GM19240 (cell line): ENCODE measurements at regions not wholly inside any gene's neighbourhood (a gene's known extent, or its start where the extent isn't known, plus 50 kb on each side); places are given as distances from the start of the nearest gene placed in this dataset.

ENCODE experiments used
- DNase-seq: peaks from one replicate; pipeline ENCODE4 v3.0.0; 2011; ENCODE audit warnings: low spot score; ENCODE audit not compliant: insufficient read length

GRCh38 chr2:64367444-64368232 is 86.3 kb upstream of the LGALSL start:
- DNase-seq: no peak

DNA sequence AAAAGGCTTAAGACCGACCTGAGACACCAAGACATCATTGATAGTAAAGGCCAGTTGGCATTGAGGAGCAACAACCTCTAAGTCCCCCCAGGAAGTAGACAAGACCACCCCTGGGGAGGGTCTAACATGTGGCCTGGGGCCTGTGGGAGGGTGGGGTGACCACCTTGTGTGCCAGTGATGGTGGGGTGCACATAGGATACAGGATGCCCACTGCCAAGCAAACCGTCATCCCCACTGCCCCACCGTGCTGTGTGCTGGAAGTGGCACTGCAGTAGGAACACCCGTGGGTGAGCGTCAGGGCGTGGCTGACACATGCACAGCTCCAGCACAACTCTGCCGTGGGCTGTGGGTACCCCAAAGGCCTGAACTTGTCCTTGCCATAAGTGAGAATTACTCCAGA is 84.3 kb upstream of the LGALSL start:
- no peak for DNase-seq

- DNase-seq: no peak
Observed at GRCh38 chr2:64371727-64372126, 82.2 kb upstream of the LGALSL start.

GRCh38 chr2:64374686-64375085 is 79.3 kb upstream of the LGALSL start:
- DNase-seq: no peak

DNA sequence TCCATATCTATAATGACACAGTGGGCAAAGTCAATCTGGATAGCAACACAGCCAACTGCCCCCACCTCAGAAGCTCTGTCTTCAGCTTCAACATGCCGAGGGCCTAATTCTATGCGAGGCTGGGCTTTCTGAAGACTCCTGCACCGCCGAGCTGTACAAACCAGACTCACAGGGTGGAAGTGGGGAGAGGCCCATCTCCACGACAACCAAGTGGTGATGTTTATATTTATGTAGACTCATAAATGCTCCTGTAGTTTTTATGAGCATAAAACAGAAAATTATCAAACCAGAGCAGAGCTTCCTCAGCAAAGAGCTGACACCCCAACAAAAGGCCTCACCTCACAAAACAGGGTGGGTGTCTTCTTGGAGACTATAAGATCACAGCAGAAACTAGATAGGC is 77.0 kb upstream of the LGALSL start:
- no peak for DNase-seq

GRCh38 chr2:64379186-64379585 is 74.8 kb upstream of the LGALSL start:
- no peak for DNase-seq

DNA sequence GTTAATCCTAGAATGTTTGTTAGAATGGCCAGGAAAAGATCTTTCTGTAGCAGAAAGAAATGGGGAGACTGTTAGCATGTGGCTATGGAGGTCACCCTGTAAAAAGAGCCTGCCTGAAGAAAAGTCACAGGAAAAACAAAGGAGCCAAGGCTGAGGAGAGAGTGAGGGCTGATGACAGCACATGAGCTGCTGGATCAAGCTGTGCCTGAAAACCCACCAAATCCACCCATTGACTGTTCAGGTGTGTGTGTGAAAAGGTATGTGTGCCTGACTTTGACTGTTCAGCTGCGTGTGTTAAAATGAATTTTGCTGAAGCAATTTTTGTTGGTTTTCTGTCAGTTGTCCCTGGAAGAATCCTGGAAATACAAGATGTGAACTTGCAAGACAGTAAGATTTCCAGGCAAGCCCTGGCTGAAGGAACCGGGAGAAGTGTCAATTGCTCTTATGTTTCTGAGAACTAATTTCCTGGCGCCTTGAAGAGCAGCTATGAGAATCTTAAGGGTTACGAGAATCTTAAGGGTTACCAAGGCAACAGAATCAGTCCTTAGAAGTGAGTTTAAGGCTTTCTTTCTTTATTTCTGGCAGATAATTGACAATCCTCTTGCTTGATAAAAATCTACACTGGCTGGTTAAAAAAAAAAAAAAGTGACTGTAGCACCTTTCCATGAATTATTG is 73.0 kb upstream of the LGALSL start:
- no peak for DNase-seq

DNA sequence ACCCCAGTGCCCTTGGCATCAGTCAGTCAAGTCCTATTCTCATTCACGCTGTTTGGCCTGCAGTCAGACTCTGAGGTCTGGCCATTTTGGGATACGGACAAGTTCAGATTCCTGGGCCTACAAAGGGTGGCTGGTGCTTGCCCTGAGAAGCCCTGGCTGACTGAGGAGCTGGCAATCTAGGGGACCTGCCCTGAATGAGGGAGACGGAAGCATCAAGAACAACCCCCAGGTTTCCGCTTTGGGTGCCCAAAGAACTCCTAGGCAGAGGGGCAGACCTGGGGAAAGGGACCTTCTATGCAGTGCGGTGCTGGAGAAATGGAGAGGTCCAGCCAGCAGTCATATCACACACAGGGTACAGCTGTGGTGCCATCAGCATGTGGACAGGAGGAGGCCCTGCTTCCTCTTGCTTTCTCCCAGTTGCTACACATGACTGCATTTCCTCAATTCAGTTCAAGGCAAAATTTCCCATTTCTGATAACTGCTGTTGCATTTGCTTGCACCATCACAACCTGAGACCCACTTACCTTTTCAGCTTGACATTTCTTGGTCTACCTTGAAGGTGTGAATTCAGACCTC is 70.9 kb upstream of the LGALSL start:
- no peak for DNase-seq

DNA sequence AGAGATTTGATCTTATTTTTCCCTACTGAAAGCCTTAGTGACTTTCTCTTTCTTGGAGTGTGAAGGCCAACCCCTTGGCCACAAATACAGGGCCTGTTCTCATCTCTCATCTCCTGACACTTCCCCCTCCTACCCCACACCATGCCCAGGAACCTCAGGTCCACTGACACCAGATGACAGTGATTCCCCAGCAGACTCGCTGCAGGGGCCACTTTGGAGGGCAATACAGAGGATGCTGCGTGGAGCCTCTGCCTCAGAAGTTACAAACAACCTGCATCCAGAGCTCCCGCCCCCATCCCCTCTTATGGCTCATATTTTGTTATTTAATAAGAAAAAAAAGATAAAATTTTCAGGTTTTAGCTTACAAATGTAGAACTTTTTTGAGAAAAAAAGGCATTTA is 70.1 kb upstream of the LGALSL start:
- no peak for DNase-seq

DNA sequence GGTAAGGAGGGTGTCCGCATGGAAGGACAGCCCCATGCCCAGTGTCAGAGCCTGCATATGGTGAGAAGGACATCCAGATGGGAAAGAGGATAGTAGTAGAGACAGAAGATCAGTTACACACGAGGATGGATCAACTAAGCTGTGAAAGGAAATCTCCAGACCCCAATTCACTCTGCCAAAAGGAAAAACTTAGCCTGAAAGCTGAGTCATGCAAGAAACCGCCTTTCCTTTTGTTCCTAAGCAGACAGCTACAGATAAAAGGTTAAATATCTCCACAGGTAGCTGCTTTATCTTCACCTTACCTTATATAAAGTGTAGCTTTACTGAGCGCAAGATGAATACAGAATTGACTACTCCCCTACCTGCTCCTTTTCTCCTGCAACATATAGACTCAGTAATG is 67.3 kb upstream of the LGALSL start:
- DNase-seq: no peak

- no peak for DNase-seq
Observed at GRCh38 chr2:64390586-64390985, 63.4 kb upstream of the LGALSL start.

- DNase-seq: no peak
Observed at GRCh38 chr2:64391424-64391823, 62.5 kb upstream of the LGALSL start.

- no peak for DNase-seq
Observed at GRCh38 chr2:64391940-64392339, 62.0 kb upstream of the LGALSL start.

DNA sequence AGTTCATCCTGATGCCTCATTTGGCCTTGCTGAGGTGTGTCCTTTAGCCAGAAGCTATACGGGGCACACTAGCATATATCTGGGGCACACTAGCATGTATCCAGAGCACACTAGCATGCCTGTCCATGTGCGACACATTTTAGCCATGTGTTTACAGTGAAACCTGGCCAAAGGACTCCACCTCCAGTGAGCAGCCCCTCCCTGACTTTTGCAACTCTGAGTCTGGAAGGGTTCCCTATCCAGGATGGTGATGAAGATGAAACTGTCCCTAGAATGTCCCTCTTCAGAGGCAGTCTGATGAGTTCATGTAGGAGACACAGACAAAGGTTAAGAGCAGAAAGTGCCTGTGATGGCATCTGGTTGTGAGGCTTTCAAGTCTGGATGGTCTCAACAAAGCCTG is 61.4 kb upstream of the LGALSL start:
- DNase-seq: no peak

DNA sequence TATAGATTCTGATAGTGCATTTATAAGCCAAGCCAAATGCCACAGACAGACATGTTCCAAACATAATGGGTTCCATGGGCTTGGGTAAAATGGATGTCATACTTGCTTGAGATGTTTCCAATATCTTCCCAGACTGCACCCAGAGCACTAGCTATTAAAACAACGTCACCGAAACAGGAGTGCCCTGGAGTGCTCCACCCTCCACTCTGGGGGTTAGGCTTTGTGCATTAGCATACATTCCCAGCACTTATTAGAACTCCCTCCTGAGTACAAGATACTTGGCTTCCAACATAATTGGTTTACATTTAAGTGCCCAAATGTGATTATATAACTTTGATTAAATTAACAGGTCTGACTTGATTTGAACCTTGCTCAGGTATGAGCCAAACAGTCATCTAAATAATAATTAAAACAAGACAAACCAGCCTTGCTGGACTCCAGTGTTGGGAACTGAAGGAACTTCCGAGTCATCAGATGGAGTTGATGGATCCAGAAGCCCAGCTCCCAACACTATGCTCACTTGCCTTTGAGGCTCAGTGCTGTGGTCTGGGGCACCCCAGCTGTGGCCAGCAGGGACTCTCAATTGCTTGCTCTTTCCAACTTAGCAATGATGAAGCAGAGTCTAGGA is 60.5 kb upstream of the LGALSL start:
- no peak for DNase-seq

DNA sequence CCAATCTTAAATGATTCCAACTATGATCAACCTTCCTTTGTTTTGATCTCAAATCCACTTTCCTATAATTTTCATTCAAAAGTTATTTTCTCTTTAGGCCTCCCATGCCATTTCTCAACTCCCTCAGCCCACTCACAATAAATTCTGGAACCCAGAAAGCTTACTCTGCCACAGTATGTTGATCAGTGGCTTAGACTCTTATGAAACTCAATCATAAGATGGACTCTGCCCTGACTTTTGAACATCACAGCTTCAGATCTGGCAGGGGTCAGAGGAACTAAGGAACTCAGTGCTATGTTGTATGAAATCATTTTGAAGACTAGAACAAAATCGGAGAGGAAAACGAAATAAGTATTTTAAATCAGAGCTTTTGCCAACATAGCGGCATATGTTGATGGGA is 59.8 kb upstream of the LGALSL start:
- no peak for DNase-seq

DNA sequence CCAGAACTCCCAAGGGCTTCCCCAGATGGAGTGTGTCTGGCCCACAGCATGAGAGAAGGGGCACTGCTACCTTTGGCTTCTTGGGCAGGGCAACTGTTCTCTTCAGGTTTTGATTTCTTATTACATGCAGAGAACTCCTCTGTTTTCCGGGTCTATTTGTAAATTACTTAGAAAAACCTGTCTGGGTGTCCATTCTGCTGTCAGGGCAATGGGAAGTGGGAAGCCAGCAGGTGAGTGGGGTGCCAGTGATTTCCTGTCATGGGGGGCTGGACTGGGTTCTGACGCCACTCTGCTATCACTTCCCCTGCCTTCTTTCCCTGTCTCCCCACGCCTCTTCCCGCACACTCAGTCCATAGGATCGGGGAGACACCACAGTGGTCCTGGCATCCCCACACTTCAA is 58.0 kb upstream of the LGALSL start:
- no peak for DNase-seq

DNA sequence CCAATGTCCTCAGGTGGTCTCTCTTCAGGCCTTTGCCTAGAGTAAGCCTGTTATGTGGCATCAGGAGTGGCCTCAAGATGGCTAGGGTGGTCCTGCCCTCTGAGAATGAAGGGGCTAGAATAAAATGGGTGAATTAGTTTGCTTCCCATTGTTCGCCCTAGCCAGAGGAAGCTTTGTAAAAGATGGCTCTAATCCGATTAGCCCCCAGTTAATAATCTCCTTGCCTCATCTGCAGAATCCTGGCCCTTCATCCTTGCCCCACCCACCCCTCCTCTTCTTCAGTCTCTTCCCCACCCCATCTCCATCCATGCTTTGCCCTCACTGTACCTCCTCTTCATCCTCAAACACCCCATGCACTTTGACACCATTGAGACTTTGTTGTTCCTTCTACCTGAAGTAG is 57.4 kb upstream of the LGALSL start:
- DNase-seq: no peak

DNA sequence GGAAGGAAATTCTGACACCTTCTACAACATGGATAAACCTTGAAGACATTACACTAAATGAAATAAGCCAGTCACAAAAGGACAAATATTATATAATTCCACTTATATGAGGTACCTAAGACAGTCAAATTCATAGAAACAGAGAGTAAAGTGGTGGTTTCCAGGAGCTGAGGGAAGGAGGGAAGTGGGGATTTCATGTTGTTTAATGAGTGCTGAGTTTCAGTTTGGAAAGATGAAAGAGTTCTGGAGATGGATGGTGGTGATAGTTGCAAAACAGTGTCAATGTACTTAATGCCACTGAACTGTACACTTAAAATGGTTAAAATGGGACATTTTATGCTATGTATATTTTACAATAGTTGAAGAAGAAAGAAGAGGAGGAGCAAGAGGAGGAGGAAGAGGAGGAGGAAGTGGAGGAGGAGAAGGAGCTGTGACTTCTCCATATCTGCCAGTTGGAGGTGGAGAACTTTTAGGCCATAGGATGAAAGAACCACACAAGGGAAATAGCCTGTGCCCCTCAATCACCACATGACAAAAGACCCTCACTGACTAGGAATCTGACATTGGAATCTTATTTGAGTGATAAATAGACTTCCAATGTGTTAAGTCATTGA is 55.3 kb upstream of the LGALSL start:
- no peak for DNase-seq

- no peak for DNase-seq
Observed at GRCh38 chr2:64399521-64399920, 54.4 kb upstream of the LGALSL start.

DNA sequence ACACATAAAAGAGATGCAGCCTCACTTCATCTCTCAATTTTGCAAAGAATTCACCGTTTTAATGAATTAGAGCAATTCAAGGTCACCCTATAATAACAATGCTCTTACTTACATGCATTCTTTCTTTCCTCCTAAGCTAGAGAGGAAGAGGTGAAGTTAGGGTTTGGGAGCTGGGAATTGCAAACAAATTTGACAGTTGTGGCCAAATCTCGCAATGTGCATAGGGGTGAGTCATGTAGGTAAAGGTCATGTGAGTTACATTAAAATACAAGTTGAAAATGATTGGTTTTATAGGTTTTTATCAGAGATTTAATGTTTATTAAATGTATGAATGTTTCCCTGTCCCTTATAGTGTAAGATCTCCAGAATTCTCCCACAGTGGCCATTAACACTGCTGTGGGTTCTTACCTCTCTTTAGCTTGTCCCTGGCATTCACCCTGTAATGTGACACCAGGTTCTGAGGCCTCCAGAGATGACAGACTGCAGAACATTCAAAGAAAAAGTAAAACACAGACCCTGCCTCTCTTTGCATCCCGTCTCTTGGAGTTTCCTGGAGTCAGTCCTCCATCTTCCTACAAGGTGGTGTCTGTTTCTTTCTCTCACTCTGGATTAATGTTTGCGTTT is 53.7 kb upstream of the LGALSL start:
- no peak for DNase-seq
